ENCODE measurements at regions not wholly inside any gene's neighbourhood (a gene's known extent, or its start where the extent isn't known, plus 50 kb on each side); places are given as distances from the start of the nearest gene placed in this dataset.

- Mint-ChIP-seq H3K4me3 (ENCODE audit: unreplicated experiment) (no peak overlapping the region), H3K36me3 (ENCODE audit: unreplicated experiment) (peaks cover 4% of the 10 kb centered on the region), H3K9me3 (ENCODE audit: unreplicated experiment) (peaks cover 4% of the 10 kb centered on the region), H3K27ac (ENCODE audit: unreplicated experiment) (no peak overlapping the region), H3K4me1 (ENCODE audit: low read depth, unreplicated experiment) (no peaks in the 10 kb centered on the region), H3K27me3 (ENCODE audit: unreplicated experiment) (no peaks in the 10 kb centered on the region)
- DNase-seq, result no peak
- TF ChIP-seq, protein P1, sequence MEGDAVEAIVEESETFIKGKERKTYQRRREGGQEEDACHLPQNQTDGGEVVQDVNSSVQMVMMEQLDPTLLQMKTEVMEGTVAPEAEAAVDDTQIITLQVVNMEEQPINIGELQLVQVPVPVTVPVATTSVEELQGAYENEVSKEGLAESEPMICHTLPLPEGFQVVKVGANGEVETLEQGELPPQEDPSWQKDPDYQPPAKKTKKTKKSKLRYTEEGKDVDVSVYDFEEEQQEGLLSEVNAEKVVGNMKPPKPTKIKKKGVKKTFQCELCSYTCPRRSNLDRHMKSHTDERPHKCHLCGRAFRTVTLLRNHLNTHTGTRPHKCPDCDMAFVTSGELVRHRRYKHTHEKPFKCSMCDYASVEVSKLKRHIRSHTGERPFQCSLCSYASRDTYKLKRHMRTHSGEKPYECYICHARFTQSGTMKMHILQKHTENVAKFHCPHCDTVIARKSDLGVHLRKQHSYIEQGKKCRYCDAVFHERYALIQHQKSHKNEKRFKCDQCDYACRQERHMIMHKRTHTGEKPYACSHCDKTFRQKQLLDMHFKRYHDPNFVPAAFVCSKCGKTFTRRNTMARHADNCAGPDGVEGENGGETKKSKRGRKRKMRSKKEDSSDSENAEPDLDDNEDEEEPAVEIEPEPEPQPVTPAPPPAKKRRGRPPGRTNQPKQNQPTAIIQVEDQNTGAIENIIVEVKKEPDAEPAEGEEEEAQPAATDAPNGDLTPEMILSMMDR (IDR thresholded peaks at IDR 0.05; ENCODE audit: partially characterized antibody, unreplicated experiment), result no peak
These were observed 238.6 kb downstream of the TFAP2B start for GRCh38 chr6:51057296-51057695.

DNA sequence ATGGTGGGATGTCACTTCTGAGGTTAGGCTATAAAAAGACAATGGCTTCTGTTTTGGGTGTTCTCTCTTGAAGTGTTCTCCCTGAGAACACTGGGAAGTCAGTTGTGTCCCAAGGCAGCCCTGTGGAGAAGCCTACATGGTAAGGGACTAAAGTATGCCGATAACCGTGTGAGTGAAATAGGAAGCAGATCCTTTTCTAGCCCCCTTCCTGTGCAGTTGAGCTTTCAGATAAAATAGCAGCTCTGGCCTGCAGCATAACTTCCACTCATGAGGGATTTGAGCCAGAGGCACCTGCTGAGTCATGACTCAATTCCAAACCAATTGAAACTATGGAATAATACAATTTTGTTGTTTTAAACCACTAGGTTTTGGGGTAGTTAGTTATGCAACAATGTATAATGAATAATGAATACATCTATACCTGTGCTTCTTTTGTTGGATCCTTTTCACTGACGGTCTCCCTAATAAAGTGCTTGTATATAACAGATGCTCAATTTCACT is 241.6 kb downstream of the TFAP2B start:
- Mint-ChIP-seq H3K27me3 (ENCODE audit: unreplicated experiment) (no peaks in the 10 kb centered on the region), H3K27ac (ENCODE audit: unreplicated experiment) (no peak overlapping the region), H3K9me3 (ENCODE audit: unreplicated experiment) (peaks cover 2% of the 10 kb centered on the region), H3K4me3 (ENCODE audit: unreplicated experiment) (no peak overlapping the region), H3K4me1 (ENCODE audit: low read depth, unreplicated experiment) (no peaks in the 10 kb centered on the region), H3K36me3 (ENCODE audit: unreplicated experiment) (no peaks in the 10 kb centered on the region)
- DNase-seq, result no peak
- TF ChIP-seq, protein P1 (IDR thresholded peaks at IDR 0.05; ENCODE audit: partially characterized antibody, unreplicated experiment), result no peak

GRCh38 chr6:51062166-51062722 is 243.6 kb downstream of the TFAP2B start:
- Mint-ChIP-seq H3K4me1 (ENCODE audit: low read depth, unreplicated experiment) (no peaks in the 10 kb centered on the region), H3K9me3 (ENCODE audit: unreplicated experiment) (peaks cover 2% of the 10 kb centered on the region), H3K4me3 (ENCODE audit: unreplicated experiment) (no peak overlapping the region)

GRCh38 chr6:51077821-51078518 is 259.3 kb downstream of the TFAP2B start:
- Mint-ChIP-seq H3K27ac (ENCODE audit: unreplicated experiment) (no peak overlapping the region), H3K9me3 (ENCODE audit: unreplicated experiment) (no peaks in the 10 kb centered on the region), H3K27me3 (ENCODE audit: unreplicated experiment) (no peaks in the 10 kb centered on the region), H3K36me3 (ENCODE audit: unreplicated experiment) (no peaks in the 10 kb centered on the region), H3K4me1 (ENCODE audit: low read depth, unreplicated experiment) (no peaks in the 10 kb centered on the region), H3K4me3 (ENCODE audit: unreplicated experiment) (no peak overlapping the region)
- TF ChIP-seq, protein P1 (IDR thresholded peaks at IDR 0.05; ENCODE audit: partially characterized antibody, unreplicated experiment), result no peak
- DNase-seq, result no peak

More at GRCh38 chr6:51062166-51062722, 243.6 kb downstream of the TFAP2B start:
- no peak for DNase-seq
- Mint-ChIP-seq H3K27ac (ENCODE audit: unreplicated experiment) (no peak overlapping the region), H3K36me3 (ENCODE audit: unreplicated experiment) (no peaks in the 10 kb centered on the region), H3K27me3 (ENCODE audit: unreplicated experiment) (no peaks in the 10 kb centered on the region)
- TF ChIP-seq, protein P1 (IDR thresholded peaks at IDR 0.05; ENCODE audit: partially characterized antibody, unreplicated experiment), result no peak

GRCh38 chr6:51090343-51090742 is 271.7 kb downstream of the TFAP2B start:
- peaks cover 10% of the 10 kb centered on the region for H3K36me3 Mint-ChIP-seq (ENCODE audit: unreplicated experiment)
- H3K27ac Mint-ChIP-seq (ENCODE audit: unreplicated experiment), result no peak overlapping the region
- H3K4me3 Mint-ChIP-seq (ENCODE audit: unreplicated experiment), result no peak overlapping the region
- TF ChIP-seq, protein P1 (IDR thresholded peaks at IDR 0.05; ENCODE audit: partially characterized antibody, unreplicated experiment), result no peak
- no peaks in the 10 kb centered on the region for H3K27me3 Mint-ChIP-seq (ENCODE audit: unreplicated experiment)
- no peak for DNase-seq
- no peaks in the 10 kb centered on the region for H3K9me3 Mint-ChIP-seq (ENCODE audit: unreplicated experiment)
- no peaks in the 10 kb centered on the region for H3K4me1 Mint-ChIP-seq (ENCODE audit: low read depth, unreplicated experiment)

Data from glutamatergic neuron (in vitro differentiated cells).